ENCODE measurements at regions not wholly inside any gene's neighbourhood (a gene's known extent, or its start where the extent isn't known, plus 50 kb on each side); places are given as distances from the start of the nearest gene placed in this dataset.

DNA sequence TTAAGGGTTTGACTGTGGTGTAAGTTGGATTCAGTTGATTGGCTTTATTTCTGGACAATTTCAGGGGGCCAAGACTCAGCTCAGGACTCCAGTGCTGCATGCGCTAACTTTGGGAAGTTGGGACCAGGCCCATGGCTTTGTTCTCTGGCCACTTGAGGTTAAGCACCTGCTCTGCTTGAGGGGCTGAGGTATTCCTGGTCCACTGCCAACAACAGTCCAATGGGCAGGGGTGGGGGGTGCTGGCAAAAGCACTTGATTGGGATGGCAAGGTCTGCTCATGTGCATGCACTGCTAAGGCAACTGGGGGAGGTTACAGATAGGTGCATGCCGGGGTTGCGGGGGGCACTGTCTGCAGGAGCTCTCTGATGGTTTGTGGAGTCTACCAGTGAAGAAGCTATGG is 52.6 kb upstream of the ASB17 start:
- no peaks in the 10 kb centered on the region for H3K4me1 ChIP-seq (ENCODE audit: insufficient read depth, low read length, poor library complexity, severe bottlenecking)
- CTCF ChIA-PET: no interaction called here
- DNase-seq (ENCODE audit: low spot score): no peak
- intact Hi-C loops (cut with micrococcal nuclease; ENCODE audit: unreplicated experiment): no loop called here
- no peaks in the 10 kb centered on the region for H3K9me3 ChIP-seq (ENCODE audit: low read depth, low read length, poor library complexity, severe bottlenecking)
- POLR2A ChIA-PET (ENCODE audit: low non-redundant PET): no interaction called here
- no peaks in the 10 kb centered on the region for H3K36me3 ChIP-seq (ENCODE audit: insufficient read depth, low read length, poor library complexity, severe bottlenecking)
- no peak for TF ChIP-seq EZH2 (IDR thresholded peaks at IDR 0.05; ENCODE audit: borderline replicate concordance, low read depth, low read length, poor library complexity, severe bottlenecking)
- TF ChIP-seq CTCF (conservative IDR thresholded peaks at IDR 0.05; ENCODE audit: low read depth, low read length): no peak
- H3K27ac ChIP-seq (ENCODE audit: low read depth, low read length, poor library complexity, severe bottlenecking): no peak overlapping the region
- peaks cover 23% of the 10 kb centered on the region for H3K27me3 ChIP-seq (replicated peaks; ENCODE audit: insufficient read depth, low read depth, low read length, poor library complexity)
- BruUV-seq (replicated peaks): no TSS peak
- no peak overlapping the region for H3K4me3 ChIP-seq (ENCODE audit: low read depth, low read length, poor library complexity, severe bottlenecking)

DNA sequence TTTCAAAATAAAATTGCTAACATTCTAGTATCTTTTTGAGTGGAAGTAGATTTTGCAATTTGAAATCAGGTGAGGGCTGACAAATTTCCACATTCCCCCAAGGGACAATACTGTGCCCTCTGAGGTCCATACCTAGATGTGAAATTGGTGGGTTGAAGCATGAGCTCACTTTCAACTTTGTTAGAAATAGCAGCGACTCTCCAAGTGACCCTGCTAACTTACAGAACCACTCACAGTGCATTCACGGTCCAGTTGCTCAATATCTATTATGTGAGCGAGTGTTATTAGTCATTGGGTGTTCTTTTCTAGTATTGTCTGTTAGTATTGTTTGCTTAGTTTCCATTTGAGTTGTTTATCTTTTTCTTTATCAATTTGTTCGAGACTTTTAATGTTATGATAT is 53.6 kb upstream of the ASB17 start:
- H3K27ac ChIP-seq (ENCODE audit: low read depth, low read length, poor library complexity, severe bottlenecking): no peak overlapping the region
- no peak for DNase-seq (ENCODE audit: low spot score)
- H3K36me3 ChIP-seq (ENCODE audit: insufficient read depth, low read length, poor library complexity, severe bottlenecking): no peaks in the 10 kb centered on the region
- H3K9me3 ChIP-seq (ENCODE audit: low read depth, low read length, poor library complexity, severe bottlenecking): no peaks in the 10 kb centered on the region
- ChIA-PET POLR2A (ENCODE audit: low non-redundant PET) (no interaction called here), CTCF (interaction anchor here (0.7 to 1.1 kb wide), 2 partner anchors 26 to 162 kb away, joined by 3 to 11 read pairs; no protein-coding TSS in a partner anchor)
- TF ChIP-seq CTCF (conservative IDR thresholded peaks at IDR 0.05; ENCODE audit: low read depth, low read length) (no peak), EZH2 (IDR thresholded peaks at IDR 0.05; ENCODE audit: borderline replicate concordance, low read depth, low read length, poor library complexity, severe bottlenecking) (no peak)
- intact Hi-C loops (cut with micrococcal nuclease; ENCODE audit: unreplicated experiment): no loop called here
- no TSS peak for BruUV-seq (replicated peaks)
- no peak overlapping the region for H3K4me3 ChIP-seq (ENCODE audit: low read depth, low read length, poor library complexity, severe bottlenecking)
- no peaks in the 10 kb centered on the region for H3K4me1 ChIP-seq (ENCODE audit: insufficient read depth, low read length, poor library complexity, severe bottlenecking)
- peaks cover 32% of the 10 kb centered on the region for H3K27me3 ChIP-seq (replicated peaks; ENCODE audit: insufficient read depth, low read depth, low read length, poor library complexity)

DNA sequence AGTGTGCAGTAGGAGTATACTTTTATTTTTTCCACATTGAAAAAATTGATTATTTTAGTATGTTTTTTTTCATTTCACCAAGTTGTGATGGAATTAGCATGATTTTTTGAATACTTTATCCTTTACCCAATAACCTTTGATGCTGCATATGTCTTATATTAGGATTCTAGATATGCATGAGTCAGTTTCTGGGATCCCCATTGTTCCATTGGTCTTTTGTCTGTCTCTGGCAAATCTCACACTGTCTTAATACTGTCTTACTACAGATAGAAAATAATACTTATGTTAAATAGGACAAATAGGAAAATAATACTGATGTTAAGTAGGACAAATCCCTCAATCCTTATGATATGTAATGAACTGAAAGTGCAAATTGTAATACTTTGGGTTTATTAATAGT is 54.3 kb upstream of the ASB17 start:
- Histone ChIP-seq H3K27ac (ENCODE audit: low read depth, low read length, poor library complexity, severe bottlenecking) (no peak overlapping the region), H3K9me3 (ENCODE audit: low read depth, low read length, poor library complexity, severe bottlenecking) (no peaks in the 10 kb centered on the region), H3K4me3 (ENCODE audit: low read depth, low read length, poor library complexity, severe bottlenecking) (no peak overlapping the region), H3K4me1 (ENCODE audit: insufficient read depth, low read length, poor library complexity, severe bottlenecking) (no peaks in the 10 kb centered on the region), H3K36me3 (ENCODE audit: insufficient read depth, low read length, poor library complexity, severe bottlenecking) (no peaks in the 10 kb centered on the region), H3K27me3 (replicated peaks; ENCODE audit: insufficient read depth, low read depth, low read length, poor library complexity) (peaks cover 34% of the 10 kb centered on the region)
- DNase-seq (ENCODE audit: low spot score): no peak
- no TSS peak for BruUV-seq (replicated peaks)
- intact Hi-C loops (cut with micrococcal nuclease; ENCODE audit: unreplicated experiment): no loop called here
- CTCF ChIA-PET: interaction anchor here (1.1 kb wide), 1 partner anchor 26 kb away, joined by 3 read pairs; no protein-coding TSS in a partner anchor
- POLR2A ChIA-PET (ENCODE audit: low non-redundant PET): no interaction called here
- TF ChIP-seq CTCF (conservative IDR thresholded peaks at IDR 0.05; ENCODE audit: low read depth, low read length): no peak
- TF ChIP-seq EZH2 (IDR thresholded peaks at IDR 0.05; ENCODE audit: borderline replicate concordance, low read depth, low read length, poor library complexity, severe bottlenecking): no peak
